Natural killer cell (primary cell): ENCODE measurements at regions not wholly inside any gene's neighbourhood (a gene's known extent, or its start where the extent isn't known, plus 50 kb on each side); places are given as distances from the start of the nearest gene placed in this dataset.
"Not testable (repeated sequence)": the region's sequence is repeated elsewhere in the genome, so short reads cannot be mapped to it uniquely, and the experiment has no call there.

ENCODE experiments used
- ATAC-seq, 3 donors: fragments of 150-1000 bp in 2 of 3; fragments of 200-7000 bp in 1 of 3; cut with Tn5 transposase; 1 replicate in 1 of 3; 2 replicates in 2 of 3; pipeline ENCODE4 v1.10.0; 2021; ENCODE audit warnings: mild to moderate bottlenecking in 2 of 3, moderate library complexity in 2 of 3
- DNase-seq, 2 donors: peaks; one replicate each; pipeline versions ENCODE4 v3.0.0 to v3.0.0-alpha.2; 2013 to 2021; ENCODE audit warnings: mixed read lengths in 1 of 2
- H3K27ac ChIP-seq: one replicate; pipeline ENCODE4 v1.5.1; 2013; ENCODE audit warnings: mild to moderate bottlenecking, low read length
- H3K27me3 ChIP-seq: one replicate; pipeline ENCODE4 v1.6.1; 2013; ENCODE audit warnings: low read length; ENCODE audit not compliant: control insufficient read depth, insufficient read depth
- H3K36me3 ChIP-seq: one replicate; pipeline ENCODE4 v1.6.1; 2013; ENCODE audit warnings: low read length; ENCODE audit not compliant: control insufficient read depth, insufficient read depth
- H3K4me1 ChIP-seq: one replicate; pipeline ENCODE4 v1.6.1; 2013; ENCODE audit warnings: low read length; ENCODE audit not compliant: control insufficient read depth, insufficient read depth
- H3K4me3 ChIP-seq: one replicate; pipeline ENCODE4 v1.5.1; 2013; ENCODE audit warnings: low read length
- H3K9me3 ChIP-seq: one replicate; pipeline ENCODE4 v1.6.1; 2013; ENCODE audit warnings: low read length; ENCODE audit not compliant: control insufficient read depth, insufficient read depth
- H3K27ac Mint-ChIP-seq, 2 donors: one replicate each; pipeline ENCODE4 v1.8.0; 2022; ENCODE audit warnings: mild to moderate bottlenecking in 2 of 2, mixed read lengths in 2 of 2, moderate library complexity in 1 of 2
- H3K27me3 Mint-ChIP-seq, 2 donors: one replicate each; pipeline ENCODE4 v1.8.0; 2022; ENCODE audit warnings: low read depth in 2 of 2, mixed read lengths in 2 of 2
- H3K36me3 Mint-ChIP-seq: one replicate; pipeline ENCODE4 v1.8.0; 2022; ENCODE audit warnings: mixed read lengths
- H3K4me1 Mint-ChIP-seq, 2 donors: one replicate each; pipeline ENCODE4 v1.8.0; 2022; ENCODE audit warnings: mixed read lengths in 2 of 2
- H3K4me3 Mint-ChIP-seq: one replicate; pipeline ENCODE4 v1.8.0; 2022; ENCODE audit warnings: mild to moderate bottlenecking, moderate library complexity, mixed read lengths
- H3K9me3 Mint-ChIP-seq, 2 donors: one replicate each; pipeline ENCODE4 v1.8.0; 2022; ENCODE audit warnings: mixed read lengths in 2 of 2
- CTCF ChIP-seq: fragments of 200-600 bp; IDR thresholded peaks from one replicate; pipeline ENCODE4 v1.8.0; 2022; ENCODE audit warnings: antibody characterized with exemption
- WGBS: methylation state at CpG from one replicate; pipeline ENCODE4 v1.1.7; 2013; ENCODE audit warnings: missing lambda C conversion rate; ENCODE audit not compliant: insufficient coverage; 5-methylcytosine and 5-hydroxymethylcytosine counted together
- intact Hi-C: fragments of 100-400 bp; cut with micrococcal nuclease; formaldehyde crosslinking; loops from one replicate; pipeline ENCODE4 v1.14.2; 2022

GRCh38 chr14:22106700-22107697 is 433.4 kb upstream of the OR4E1 start:
- no peak for TF ChIP-seq CTCF
- no peak overlapping the region for H3K4me3 Mint-ChIP-seq
- no peak for ATAC-seq

GRCh38 chr14:22105624-22106006 is 432.0 kb upstream of the OR4E1 start:
- Histone ChIP-seq H3K36me3 (no peaks in the 10 kb centered on the region), H3K9me3 (no peaks in the 10 kb centered on the region), H3K4me3 (no peak overlapping the region), H3K27ac (no peak overlapping the region), H3K27me3 (no peaks in the 10 kb centered on the region), H3K4me1 (no peaks in the 10 kb centered on the region)
- intact Hi-C loops = no loop called here
- Mint-ChIP-seq H3K9me3 (no peaks in the 10 kb centered on the region), H3K4me1 (peaks cover 7 to 8% of the 10 kb centered on the region in 2 donors), H3K27ac (no peak overlapping the region), H3K27me3 (peaks cover 8 to 9% of the 10 kb centered on the region in 2 donors), H3K4me3 (no peak overlapping the region), H3K36me3 (no peaks in the 10 kb centered on the region)
- WGBS = 82% methylated on average over 3 of the region's 4 CpGs
- TF ChIP-seq CTCF = no peak
- ATAC-seq = no peak
- no peak for DNase-seq

More at GRCh38 chr14:22106700-22107697, 433.4 kb upstream of the OR4E1 start:
- Mint-ChIP-seq H3K27ac (no peak overlapping the region), H3K4me1 (peaks cover 7 to 8% of the 10 kb centered on the region in 2 donors), H3K36me3 (no peaks in the 10 kb centered on the region), H3K9me3 (no peaks in the 10 kb centered on the region), H3K27me3 (peaks cover 8 to 12% of the 10 kb centered on the region in 2 donors)
- intact Hi-C loops = no loop called here
- H3K27ac ChIP-seq = no peak overlapping the region
- WGBS = 80% methylated on average over 6 of the region's 8 CpGs
- no peaks in the 10 kb centered on the region for H3K36me3 ChIP-seq
- peaks cover 2% of the 10 kb centered on the region for H3K27me3 ChIP-seq
- no peaks in the 10 kb centered on the region for H3K9me3 ChIP-seq
- DNase-seq = no peak
- no peaks in the 10 kb centered on the region for H3K4me1 ChIP-seq
- H3K4me3 ChIP-seq = no peak overlapping the region

- DNase-seq = peak in 1 of 2 donors; percentile 56
- Mint-ChIP-seq H3K4me1 (peaks cover 7 to 8% of the 10 kb centered on the region in 2 donors), H3K4me3 (no peak overlapping the region), H3K9me3 (no peaks in the 10 kb centered on the region), H3K36me3 (no peaks in the 10 kb centered on the region), H3K27ac (no peak overlapping the region), H3K27me3 (peaks cover 8 to 9% of the 10 kb centered on the region in 2 donors)
- H3K27ac ChIP-seq = no peak overlapping the region
- no peaks in the 10 kb centered on the region for H3K36me3 ChIP-seq
- no peak overlapping the region for H3K4me3 ChIP-seq
- no peaks in the 10 kb centered on the region for H3K4me1 ChIP-seq
- no peak for TF ChIP-seq CTCF
- H3K9me3 ChIP-seq = no peaks in the 10 kb centered on the region
- ATAC-seq = peak in 2 of 3 donors; percentile 26 to 37
- intact Hi-C loops = no loop called here
- 28% methylated on average over 8 of the region's 8 CpGs for WGBS
- no peaks in the 10 kb centered on the region for H3K27me3 ChIP-seq
These were observed 431.5 kb upstream of the OR4E1 start for GRCh38 chr14:22105006-22105623.

- not testable (repeated sequence) for H3K9me3 Mint-ChIP-seq, H3K36me3 ChIP-seq, H3K9me3 ChIP-seq, H3K4me3 Mint-ChIP-seq, DNase-seq, H3K4me3 ChIP-seq, H3K27ac ChIP-seq, H3K4me1 ChIP-seq, ATAC-seq, H3K27ac Mint-ChIP-seq, H3K36me3 Mint-ChIP-seq, H3K27me3 Mint-ChIP-seq, H3K27me3 ChIP-seq
- intact Hi-C loops = loop anchor here (1.0 kb wide), 1 partner anchor 53 kb away; no protein-coding TSS in a partner anchor
- 93% methylated on average over 7 of the region's 13 CpGs for WGBS
- H3K4me1 Mint-ChIP-seq = peaks cover 22 to 24% of the 10 kb centered on the region in 2 donors
These were observed 427.1 kb upstream of the OR4E1 start for GRCh38 chr14:22100764-22101120.
